SK-N-SH (cell line): ENCODE measurements at regions not wholly inside any gene's neighbourhood (a gene's known extent, or its start where the extent isn't known, plus 50 kb on each side); places are given as distances from the start of the nearest gene placed in this dataset.
"Not testable (repeated sequence)": the region's sequence is repeated elsewhere in the genome, so short reads cannot be mapped to it uniquely, and the experiment has no call there.

Experiments
- CTCF ChIA-PET: fragments of 300-600, 350-600 bp; formaldehyde crosslinking; extraction: SDS; loops from one replicate; lab custom pipeline; 2021; lab: Yijun Ruan, JAX
- POLR2A ChIA-PET: fragments of 350-600 bp; sonication (Branson Sonifier 250); formaldehyde crosslinking; extraction: SDS; loops from one replicate; lab custom pipeline; 2020; ENCODE audit warnings: antibody characterized with exemption, inconsistent platforms; lab: Yijun Ruan, JAX
- DNase-seq: peaks from one replicate; pipeline ENCODE4 v3.0.0; 2012
- H2AFZ ChIP-seq: fragments of 200-600 bp; sonication (generic); 2 replicates; pipeline ENCODE4 v1.8.1; 2016; ENCODE audit warnings: antibody characterized with exemption, mild to moderate bottlenecking, low read depth
- H3F3A ChIP-seq: fragments of 200-600 bp; sonication (generic); replicated peaks from 2 replicates; pipeline ENCODE3; 2016; ENCODE audit warnings: antibody characterized with exemption, mild to moderate bottlenecking; ENCODE audit not compliant: insufficient read depth
- H3K27ac ChIP-seq, 2 experiments: fragments of 200-500 bp in 1 of 2; fragments of 200-600 bp in 1 of 2; sonication (Bioruptor generic) in 1 of 2; sonication (generic), shearing (Covaris generic) in 1 of 2; 2 replicates each; pipeline versions ENCODE4 v1.5.1 to v1.6.1; 2014 to 2016; ENCODE audit warnings: low read depth in 2 of 2, inconsistent platforms in 1 of 2, low read length in 1 of 2, mild to moderate bottlenecking in 1 of 2, mixed read lengths in 1 of 2
- H3K27me3 ChIP-seq: fragments of 200-600 bp; sonication (generic), shearing (Covaris generic); 2 replicates; pipeline ENCODE4 v1.6.1; 2016; ENCODE audit warnings: mixed run types; ENCODE audit not compliant: insufficient read depth
- H3K36me3 ChIP-seq, 2 experiments: fragments of 200-500 bp in 1 of 2; fragments of 200-600 bp in 1 of 2; sonication (Bioruptor generic) in 1 of 2; sonication (generic) in 1 of 2; replicated peaks in 1 of 2; 2 replicates each; pipeline versions ENCODE3 to v1.5.1; 2014 to 2016; ENCODE audit warnings: low read length in 1 of 2, mild to moderate bottlenecking in 1 of 2; ENCODE audit not compliant: insufficient read depth in 2 of 2, control insufficient read depth in 1 of 2
- H3K4me1 ChIP-seq, 2 experiments: fragments of 200-500 bp in 1 of 2; fragments of 200-600 bp in 1 of 2; sonication (Bioruptor generic) in 1 of 2; sonication (generic), shearing (Covaris generic) in 1 of 2; 2 replicates each; pipeline versions ENCODE4 v1.5.1 to v1.6.1; 2014 to 2016; ENCODE audit warnings: low read depth in 1 of 2, low read length in 1 of 2, mixed run types in 1 of 2; ENCODE audit not compliant: insufficient read depth in 2 of 2, control insufficient read depth in 1 of 2
- H3K4me2 ChIP-seq: fragments of 200-600 bp; sonication (generic), shearing (Covaris generic); 2 replicates; pipeline ENCODE4 v1.6.1; 2017; ENCODE audit warnings: mixed run types
- H3K4me3 ChIP-seq, 2 experiments: fragments of 200-500 bp in 1 of 2; fragments of 200-600 bp in 1 of 2; sonication (Bioruptor generic) in 1 of 2; sonication (generic), shearing (Covaris generic) in 1 of 2; 2 replicates each; pipeline versions ENCODE4 v1.5.1 to v1.8.1; 2014 to 2016; ENCODE audit warnings: low read depth in 2 of 2, inconsistent platforms in 1 of 2, low read length in 1 of 2, mild to moderate bottlenecking in 1 of 2, mixed read lengths in 1 of 2, moderate library complexity in 1 of 2
- H3K79me2 ChIP-seq: fragments of 200-600 bp; sonication (generic); 2 replicates; pipeline ENCODE4 v1.8.1; 2017; ENCODE audit warnings: mild to moderate bottlenecking; ENCODE audit not compliant: insufficient read depth
- H3K9ac ChIP-seq: fragments of 200-600 bp; sonication (generic); 2 replicates; pipeline ENCODE4 v1.6.1; 2017; ENCODE audit warnings: mixed run types
- H3K9me2 ChIP-seq: fragments of 200-600 bp; sonication (generic); 2 replicates; pipeline ENCODE4 v1.6.1; 2017; ENCODE audit warnings: mixed run types
- H3K9me3 ChIP-seq: fragments of 200-600 bp; sonication (generic); 2 replicates; pipeline ENCODE4 v1.6.1; 2017; ENCODE audit warnings: mixed run types, mild to moderate bottlenecking, moderate library complexity
- H4K20me1 ChIP-seq: fragments of 200-600 bp; sonication (generic); 2 replicates; pipeline ENCODE4 v1.6.1; 2017; ENCODE audit warnings: mild to moderate bottlenecking, mixed run types; ENCODE audit not compliant: insufficient read depth
- CHD2 ChIP-seq: fragments of 150-350 bp; IDR thresholded peaks from 2 replicates; pipeline ENCODE4 v1.6.1; 2018; ENCODE audit warnings: low read length; ENCODE audit not compliant: partially characterized antibody
- ELF1 ChIP-seq: IDR thresholded peaks from 2 replicates; pipeline ENCODE4 v1.4.0; 2012
- GABPA ChIP-seq: IDR thresholded peaks from 2 replicates; pipeline ENCODE4 v1.4.0; 2012; ENCODE audit warnings: low read depth, mild to moderate bottlenecking
- MXI1 ChIP-seq: IDR thresholded peaks from 2 replicates; pipeline ENCODE4 v1.6.1; 2012; ENCODE audit warnings: mild to moderate bottlenecking, low read depth, low read length, improper control_type of control experiment
- POLR2AphosphoS5 ChIP-seq: IDR thresholded peaks from 2 replicates; pipeline ENCODE4 v1.6.1; 2012; ENCODE audit warnings: low read depth, low read length
- RAD21 ChIP-seq: IDR thresholded peaks from 2 replicates; pipeline ENCODE4 v1.6.1; 2012; ENCODE audit warnings: mild to moderate bottlenecking, low read length
- RCOR1 ChIP-seq: fragments of 150-350 bp; IDR thresholded peaks from 2 replicates; pipeline ENCODE4 v1.6.1; 2017; ENCODE audit warnings: antibody characterized with exemption, low read length
- RFX5 ChIP-seq: IDR thresholded peaks from 2 replicates; pipeline ENCODE4 v1.6.1; 2012; ENCODE audit warnings: mild to moderate bottlenecking, improper control_type of control experiment, low read length
- SIN3A ChIP-seq: IDR thresholded peaks from 2 replicates; pipeline ENCODE4 v1.6.1; 2012; ENCODE audit warnings: low read depth, mild to moderate bottlenecking, low read length, moderate library complexity, borderline replicate concordance
- SMC3 ChIP-seq: IDR thresholded peaks from 2 replicates; pipeline ENCODE4 v1.6.1; 2012; ENCODE audit warnings: low read depth, low read length, improper control_type of control experiment
- TAF1 ChIP-seq: IDR thresholded peaks from 2 replicates; pipeline ENCODE4 v1.6.1; 2012; ENCODE audit warnings: low read depth, mild to moderate bottlenecking, low read length, moderate library complexity, borderline replicate concordance
- TCF12 ChIP-seq: IDR thresholded peaks from 2 replicates; pipeline ENCODE4 v1.4.0; 2012
- YY1 ChIP-seq: IDR thresholded peaks from 2 replicates; pipeline ENCODE4 v1.4.0; 2012; ENCODE audit warnings: low read depth, mild to moderate bottlenecking
- WGBS: methylation state at CpG from one replicate; pipeline ENCODE4 v1.1.6; 2017; ENCODE audit warnings: low lambda C conversion rate; 5-methylcytosine and 5-hydroxymethylcytosine counted together
- TF ChIP-seq, protein P1 (sequence below): IDR thresholded peaks from 2 replicates; pipeline ENCODE4 v1.6.1; 2012; ENCODE audit warnings: mild to moderate bottlenecking, low read depth, low read length, moderate library complexity
- TF ChIP-seq, protein P2 (sequence below): IDR thresholded peaks from 2 replicates; pipeline ENCODE4 v1.4.0; 2012; ENCODE audit warnings: low read depth, borderline replicate concordance
- TF ChIP-seq, protein P3 (sequence below): IDR thresholded peaks from 2 replicates; pipeline ENCODE4 v1.4.0; 2012; ENCODE audit warnings: low read depth
- TF ChIP-seq, protein P4 (sequence below): IDR thresholded peaks from 2 replicates; pipeline ENCODE4; 2012
- TF ChIP-seq, protein P5 (sequence below): fragments of 200-600 bp; sonication (generic); IDR thresholded peaks from 2 replicates; pipeline ENCODE4 v1.6.1; 2017; ENCODE audit warnings: antibody characterized with exemption, mild to moderate bottlenecking, moderate library complexity

DNA sequence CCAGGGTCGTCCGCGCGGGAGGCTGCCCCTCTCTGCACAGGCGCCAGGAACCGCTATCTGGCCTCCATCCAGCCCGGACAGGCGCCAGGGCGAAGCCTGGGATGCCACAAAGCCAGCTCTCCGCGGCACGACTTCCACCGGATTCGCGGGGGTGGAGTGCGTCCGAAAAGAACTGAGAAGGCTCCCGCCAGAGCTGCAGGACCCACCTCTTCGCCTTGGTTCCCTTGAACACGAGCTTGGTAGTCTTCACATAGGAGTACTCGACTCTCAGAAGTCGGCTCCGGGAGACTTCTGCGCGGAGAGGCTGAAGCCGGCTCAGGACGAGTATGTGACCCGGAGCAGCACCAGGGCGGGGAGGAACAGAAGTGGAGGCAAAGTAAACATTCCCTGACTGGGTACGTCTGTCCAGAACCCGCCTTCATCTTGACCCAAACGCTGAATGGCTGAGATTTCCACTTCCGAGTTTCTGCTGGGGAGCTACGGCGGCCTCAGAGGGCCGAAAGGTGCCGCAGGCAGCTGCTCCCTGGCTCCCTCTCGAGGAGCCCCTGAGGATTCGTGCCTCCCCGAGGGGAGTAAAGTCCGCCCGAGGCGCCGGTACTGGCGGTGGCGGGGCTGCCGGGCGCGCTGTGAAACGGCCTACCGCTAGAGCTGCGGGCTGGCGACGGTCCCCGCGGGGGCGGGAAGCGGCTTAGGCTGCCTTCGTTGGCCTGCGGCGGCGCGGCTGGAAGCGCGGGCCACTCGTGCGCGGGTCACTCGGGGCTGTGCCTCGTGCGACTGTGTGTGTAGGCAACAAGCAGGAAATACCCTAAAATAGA lies 2654.9 kb upstream of the DEFB115 start:
- CTCF ChIA-PET, H3K9me3 ChIP-seq, H3K27me3 ChIP-seq, H3K36me3 ChIP-seq, H3K9me2 ChIP-seq, H3K4me1 ChIP-seq, H3F3A ChIP-seq, H4K20me1 ChIP-seq: not testable (repeated sequence)
- peak; percentile 91 for TF ChIP-seq TAF1
- TF ChIP-seq, protein P1, sequence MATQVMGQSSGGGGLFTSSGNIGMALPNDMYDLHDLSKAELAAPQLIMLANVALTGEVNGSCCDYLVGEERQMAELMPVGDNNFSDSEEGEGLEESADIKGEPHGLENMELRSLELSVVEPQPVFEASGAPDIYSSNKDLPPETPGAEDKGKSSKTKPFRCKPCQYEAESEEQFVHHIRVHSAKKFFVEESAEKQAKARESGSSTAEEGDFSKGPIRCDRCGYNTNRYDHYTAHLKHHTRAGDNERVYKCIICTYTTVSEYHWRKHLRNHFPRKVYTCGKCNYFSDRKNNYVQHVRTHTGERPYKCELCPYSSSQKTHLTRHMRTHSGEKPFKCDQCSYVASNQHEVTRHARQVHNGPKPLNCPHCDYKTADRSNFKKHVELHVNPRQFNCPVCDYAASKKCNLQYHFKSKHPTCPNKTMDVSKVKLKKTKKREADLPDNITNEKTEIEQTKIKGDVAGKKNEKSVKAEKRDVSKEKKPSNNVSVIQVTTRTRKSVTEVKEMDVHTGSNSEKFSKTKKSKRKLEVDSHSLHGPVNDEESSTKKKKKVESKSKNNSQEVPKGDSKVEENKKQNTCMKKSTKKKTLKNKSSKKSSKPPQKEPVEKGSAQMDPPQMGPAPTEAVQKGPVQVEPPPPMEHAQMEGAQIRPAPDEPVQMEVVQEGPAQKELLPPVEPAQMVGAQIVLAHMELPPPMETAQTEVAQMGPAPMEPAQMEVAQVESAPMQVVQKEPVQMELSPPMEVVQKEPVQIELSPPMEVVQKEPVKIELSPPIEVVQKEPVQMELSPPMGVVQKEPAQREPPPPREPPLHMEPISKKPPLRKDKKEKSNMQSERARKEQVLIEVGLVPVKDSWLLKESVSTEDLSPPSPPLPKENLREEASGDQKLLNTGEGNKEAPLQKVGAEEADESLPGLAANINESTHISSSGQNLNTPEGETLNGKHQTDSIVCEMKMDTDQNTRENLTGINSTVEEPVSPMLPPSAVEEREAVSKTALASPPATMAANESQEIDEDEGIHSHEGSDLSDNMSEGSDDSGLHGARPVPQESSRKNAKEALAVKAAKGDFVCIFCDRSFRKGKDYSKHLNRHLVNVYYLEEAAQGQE, result peak; percentile 44; the same call in 1 of the 2 replicates
- TF ChIP-seq SMC3, result peak; percentile 17; the same call in 1 of the 2 replicates
- TF ChIP-seq, protein P2, sequence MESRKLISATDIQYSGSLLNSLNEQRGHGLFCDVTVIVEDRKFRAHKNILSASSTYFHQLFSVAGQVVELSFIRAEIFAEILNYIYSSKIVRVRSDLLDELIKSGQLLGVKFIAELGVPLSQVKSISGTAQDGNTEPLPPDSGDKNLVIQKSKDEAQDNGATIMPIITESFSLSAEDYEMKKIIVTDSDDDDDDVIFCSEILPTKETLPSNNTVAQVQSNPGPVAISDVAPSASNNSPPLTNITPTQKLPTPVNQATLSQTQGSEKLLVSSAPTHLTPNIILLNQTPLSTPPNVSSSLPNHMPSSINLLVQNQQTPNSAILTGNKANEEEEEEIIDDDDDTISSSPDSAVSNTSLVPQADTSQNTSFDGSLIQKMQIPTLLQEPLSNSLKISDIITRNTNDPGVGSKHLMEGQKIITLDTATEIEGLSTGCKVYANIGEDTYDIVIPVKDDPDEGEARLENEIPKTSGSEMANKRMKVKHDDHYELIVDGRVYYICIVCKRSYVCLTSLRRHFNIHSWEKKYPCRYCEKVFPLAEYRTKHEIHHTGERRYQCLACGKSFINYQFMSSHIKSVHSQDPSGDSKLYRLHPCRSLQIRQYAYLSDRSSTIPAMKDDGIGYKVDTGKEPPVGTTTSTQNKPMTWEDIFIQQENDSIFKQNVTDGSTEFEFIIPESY, result 0 out of 2 replicates have a peak, but pooled peaks have one; percentile 48
- 0 out of 2 replicates have a peak, but pooled peaks have one; percentile 55 for TF ChIP-seq SIN3A
- TF ChIP-seq, protein P3, sequence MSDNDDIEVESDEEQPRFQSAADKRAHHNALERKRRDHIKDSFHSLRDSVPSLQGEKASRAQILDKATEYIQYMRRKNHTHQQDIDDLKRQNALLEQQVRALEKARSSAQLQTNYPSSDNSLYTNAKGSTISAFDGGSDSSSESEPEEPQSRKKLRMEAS, result peak; percentile 54
- peak; percentile 94 for TF ChIP-seq ELF1
- TF ChIP-seq POLR2AphosphoS5, result peak; percentile 66
- TF ChIP-seq, protein P4, sequence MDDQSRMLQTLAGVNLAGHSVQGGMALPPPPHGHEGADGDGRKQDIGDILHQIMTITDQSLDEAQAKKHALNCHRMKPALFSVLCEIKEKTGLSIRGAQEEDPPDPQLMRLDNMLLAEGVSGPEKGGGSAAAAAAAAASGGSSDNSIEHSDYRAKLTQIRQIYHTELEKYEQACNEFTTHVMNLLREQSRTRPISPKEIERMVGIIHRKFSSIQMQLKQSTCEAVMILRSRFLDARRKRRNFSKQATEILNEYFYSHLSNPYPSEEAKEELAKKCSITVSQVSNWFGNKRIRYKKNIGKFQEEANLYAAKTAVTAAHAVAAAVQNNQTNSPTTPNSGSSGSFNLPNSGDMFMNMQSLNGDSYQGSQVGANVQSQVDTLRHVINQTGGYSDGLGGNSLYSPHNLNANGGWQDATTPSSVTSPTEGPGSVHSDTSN, result 0 out of 2 replicates have a peak, but pooled peaks have one; percentile 22
- TF ChIP-seq RAD21, result 0 out of 2 replicates have a peak, but pooled peaks have one; percentile 17
- peak; percentile 21; the same call in 1 of the 2 replicates for TF ChIP-seq TCF12
- peak; percentile 80 for TF ChIP-seq GABPA
- TF ChIP-seq RCOR1, result peak; percentile 51; the same call in 1 of the 2 replicates
- TF ChIP-seq, protein P5, sequence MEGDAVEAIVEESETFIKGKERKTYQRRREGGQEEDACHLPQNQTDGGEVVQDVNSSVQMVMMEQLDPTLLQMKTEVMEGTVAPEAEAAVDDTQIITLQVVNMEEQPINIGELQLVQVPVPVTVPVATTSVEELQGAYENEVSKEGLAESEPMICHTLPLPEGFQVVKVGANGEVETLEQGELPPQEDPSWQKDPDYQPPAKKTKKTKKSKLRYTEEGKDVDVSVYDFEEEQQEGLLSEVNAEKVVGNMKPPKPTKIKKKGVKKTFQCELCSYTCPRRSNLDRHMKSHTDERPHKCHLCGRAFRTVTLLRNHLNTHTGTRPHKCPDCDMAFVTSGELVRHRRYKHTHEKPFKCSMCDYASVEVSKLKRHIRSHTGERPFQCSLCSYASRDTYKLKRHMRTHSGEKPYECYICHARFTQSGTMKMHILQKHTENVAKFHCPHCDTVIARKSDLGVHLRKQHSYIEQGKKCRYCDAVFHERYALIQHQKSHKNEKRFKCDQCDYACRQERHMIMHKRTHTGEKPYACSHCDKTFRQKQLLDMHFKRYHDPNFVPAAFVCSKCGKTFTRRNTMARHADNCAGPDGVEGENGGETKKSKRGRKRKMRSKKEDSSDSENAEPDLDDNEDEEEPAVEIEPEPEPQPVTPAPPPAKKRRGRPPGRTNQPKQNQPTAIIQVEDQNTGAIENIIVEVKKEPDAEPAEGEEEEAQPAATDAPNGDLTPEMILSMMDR, result peak; percentile 71
- 0 out of 2 replicates have a peak, but pooled peaks have one; percentile 36 for TF ChIP-seq RFX5
- peak; percentile 49; the same call in 1 of the 2 replicates for TF ChIP-seq YY1
- TF ChIP-seq CHD2, result peak; percentile 80
- peak; percentile 73; the same call in 1 of the 2 replicates for TF ChIP-seq MXI1
- Histone ChIP-seq H3K4me2 (peak overlapping the region; percentile 76), H3K4me3 (peak overlapping the region; percentile 77 to 94), H3K27ac (peak overlapping the region; percentile 76 to 83), H3K9ac (peak overlapping the region; percentile 74), H2AFZ (peak overlapping the region; percentile 93), H3K79me2 (peaks cover 32% of the 10 kb centered on the region)
- WGBS, result 3% methylated on average over 40 of the region's 71 CpGs
- POLR2A ChIA-PET, result interaction anchor here (0.6 kb wide), 1 partner anchor 843 kb away, joined by 3 read pairs; no protein-coding TSS in a partner anchor
- DNase-seq, result peak; percentile 88

DNA sequence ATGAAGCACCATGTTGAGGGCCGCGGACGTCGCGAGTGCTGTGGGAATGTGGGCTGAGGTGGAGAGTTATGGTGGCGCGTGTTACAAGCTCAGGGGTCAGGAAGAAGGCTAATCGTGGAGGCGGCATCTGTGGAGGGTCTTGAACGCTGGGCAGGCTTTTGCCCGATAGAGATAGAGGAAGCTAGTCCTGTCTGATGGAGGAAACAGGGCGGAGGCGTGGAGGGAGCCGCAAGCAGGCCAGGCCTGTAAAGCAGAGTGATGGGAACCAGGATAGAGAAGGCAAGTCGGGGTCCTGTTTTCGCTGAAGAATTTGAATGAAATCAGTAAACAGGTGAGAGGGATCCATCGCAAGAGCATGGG lies 2654.3 kb upstream of the DEFB115 start:
- H4K20me1 ChIP-seq, H3K36me3 ChIP-seq, POLR2A ChIA-PET, H3K9me3 ChIP-seq, CTCF ChIA-PET, H3K4me1 ChIP-seq, H3K9me2 ChIP-seq, DNase-seq, H3F3A ChIP-seq, H3K27me3 ChIP-seq: not testable (repeated sequence)
- peaks cover 27% of the 10 kb centered on the region for H3K79me2 ChIP-seq
- peak overlapping the region; percentile 76 for H3K4me2 ChIP-seq
- peak overlapping the region in 1 of 2 experiments; percentile 83; a peak in 3 of 4 replicates for H3K27ac ChIP-seq
- 79% methylated on average over 17 of the region's 17 CpGs for WGBS
- peak overlapping the region; percentile 77 to 94 for H3K4me3 ChIP-seq
- peak overlapping the region; percentile 74; the same call in 1 of the 2 replicates for H3K9ac ChIP-seq
- H2AFZ ChIP-seq, result peak overlapping the region; percentile 87
